ENCODE measurements at regions not wholly inside any gene's neighbourhood (a gene's known extent, or its start where the extent isn't known, plus 50 kb on each side); places are given as distances from the start of the nearest gene placed in this dataset.

DNA sequence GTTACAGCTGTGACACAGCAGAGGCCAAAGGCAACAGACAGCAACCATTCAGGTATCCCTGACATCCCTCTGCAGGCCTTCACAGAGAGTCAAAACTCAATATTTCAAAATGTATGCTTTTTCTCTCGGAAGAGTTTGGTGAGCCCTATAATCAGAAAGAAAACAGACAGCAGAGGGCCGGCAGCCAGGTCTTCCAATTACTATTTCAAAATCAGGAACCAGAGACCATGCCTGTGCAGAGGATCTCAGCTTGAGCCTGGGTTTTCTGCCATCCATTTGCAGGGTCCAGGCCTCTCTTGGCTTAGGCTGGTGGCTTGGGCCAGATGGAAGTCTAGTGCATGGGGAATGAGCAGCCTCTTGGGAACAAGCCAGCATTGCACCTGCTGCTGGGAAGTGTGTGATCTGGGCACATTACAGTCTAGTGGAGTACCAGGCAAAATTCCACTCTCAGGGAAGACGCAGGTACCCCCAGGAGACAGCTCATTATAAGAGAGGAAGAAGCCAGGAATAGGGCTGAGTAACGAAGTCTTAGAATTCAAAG lies 231.3 kb downstream of the ENC1 start:
- DNase-seq, result no peak
- Mint-ChIP-seq H3K27ac (no peak overlapping the region), H3K4me3 (no peak overlapping the region), H3K9me3 (no peaks in the 10 kb centered on the region), H3K36me3 (ENCODE audit: low read depth) (no peaks in the 10 kb centered on the region), H3K27me3 (peaks cover 16% of the 10 kb centered on the region), H3K4me1 (no peaks in the 10 kb centered on the region)
- TF ChIP-seq, protein P1, sequence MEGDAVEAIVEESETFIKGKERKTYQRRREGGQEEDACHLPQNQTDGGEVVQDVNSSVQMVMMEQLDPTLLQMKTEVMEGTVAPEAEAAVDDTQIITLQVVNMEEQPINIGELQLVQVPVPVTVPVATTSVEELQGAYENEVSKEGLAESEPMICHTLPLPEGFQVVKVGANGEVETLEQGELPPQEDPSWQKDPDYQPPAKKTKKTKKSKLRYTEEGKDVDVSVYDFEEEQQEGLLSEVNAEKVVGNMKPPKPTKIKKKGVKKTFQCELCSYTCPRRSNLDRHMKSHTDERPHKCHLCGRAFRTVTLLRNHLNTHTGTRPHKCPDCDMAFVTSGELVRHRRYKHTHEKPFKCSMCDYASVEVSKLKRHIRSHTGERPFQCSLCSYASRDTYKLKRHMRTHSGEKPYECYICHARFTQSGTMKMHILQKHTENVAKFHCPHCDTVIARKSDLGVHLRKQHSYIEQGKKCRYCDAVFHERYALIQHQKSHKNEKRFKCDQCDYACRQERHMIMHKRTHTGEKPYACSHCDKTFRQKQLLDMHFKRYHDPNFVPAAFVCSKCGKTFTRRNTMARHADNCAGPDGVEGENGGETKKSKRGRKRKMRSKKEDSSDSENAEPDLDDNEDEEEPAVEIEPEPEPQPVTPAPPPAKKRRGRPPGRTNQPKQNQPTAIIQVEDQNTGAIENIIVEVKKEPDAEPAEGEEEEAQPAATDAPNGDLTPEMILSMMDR (IDR thresholded peaks at IDR 0.05), result no peak
- ChIA-PET POLR2A (no interaction called here), CTCF (interaction anchor here (0.7 kb wide), 1 partner anchor 21 kb away, joined by 3 read pairs; no protein-coding TSS in a partner anchor)
- intact Hi-C loops (cut with micrococcal nuclease), result no loop called here
- ATAC-seq (ENCODE audit: low read depth), result no peak

DNA sequence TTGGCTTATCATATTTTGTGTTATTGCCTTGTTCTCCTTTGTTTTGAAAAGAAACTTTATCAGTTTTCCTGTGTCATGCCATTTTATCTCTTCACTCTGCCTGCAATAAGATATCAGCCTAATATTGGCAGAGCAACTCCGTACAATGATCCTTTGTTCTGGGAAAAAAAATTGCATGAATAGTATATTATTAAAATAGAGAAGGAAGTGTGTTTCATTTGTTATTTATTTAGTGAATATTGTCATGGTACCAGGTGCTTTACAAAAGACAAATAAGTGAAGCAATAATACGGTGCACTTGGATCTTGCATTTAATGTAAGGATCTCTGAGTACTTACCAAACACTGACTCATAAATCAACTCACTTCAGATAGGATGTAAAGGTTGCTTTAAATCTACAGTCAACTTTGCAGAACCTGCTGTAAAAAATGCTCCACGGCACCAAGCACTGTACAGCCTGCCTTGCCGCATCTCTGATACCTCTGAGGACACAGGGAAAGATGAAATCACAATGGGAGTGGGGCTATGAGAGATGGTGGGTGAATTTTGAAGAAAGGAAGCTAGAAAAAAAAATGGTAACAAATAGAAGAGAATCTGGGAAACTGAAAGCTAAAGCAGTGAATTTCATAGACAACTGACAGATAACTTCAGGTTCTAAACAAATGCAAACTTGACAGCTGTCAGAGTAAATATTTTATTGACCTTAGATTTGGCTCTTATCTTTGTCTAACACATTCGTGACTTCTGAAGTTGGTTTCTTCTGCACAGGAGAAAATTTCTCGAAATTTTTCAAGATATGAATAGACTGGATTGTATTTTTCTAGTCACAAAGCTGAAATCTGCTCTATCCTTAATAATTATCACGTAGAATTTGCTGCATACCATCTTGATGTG lies 232.1 kb downstream of the ENC1 start:
- Mint-ChIP-seq H3K27me3 (peaks cover 14% of the 10 kb centered on the region), H3K9me3 (no peaks in the 10 kb centered on the region), H3K36me3 (ENCODE audit: low read depth) (no peaks in the 10 kb centered on the region), H3K27ac (no peak overlapping the region), H3K4me3 (no peak overlapping the region), H3K4me1 (no peaks in the 10 kb centered on the region)
- DNase-seq (no peak), ATAC-seq (ENCODE audit: low read depth) (no peak)
- POLR2A ChIA-PET, result no interaction called here
- intact Hi-C loops (cut with micrococcal nuclease), result no loop called here
- CTCF ChIA-PET, result interaction anchor here (0.7 kb wide), 1 partner anchor 20 kb away, joined by 3 read pairs; no protein-coding TSS in a partner anchor
- TF ChIP-seq, protein P1 (IDR thresholded peaks at IDR 0.05), result no peak

DNA sequence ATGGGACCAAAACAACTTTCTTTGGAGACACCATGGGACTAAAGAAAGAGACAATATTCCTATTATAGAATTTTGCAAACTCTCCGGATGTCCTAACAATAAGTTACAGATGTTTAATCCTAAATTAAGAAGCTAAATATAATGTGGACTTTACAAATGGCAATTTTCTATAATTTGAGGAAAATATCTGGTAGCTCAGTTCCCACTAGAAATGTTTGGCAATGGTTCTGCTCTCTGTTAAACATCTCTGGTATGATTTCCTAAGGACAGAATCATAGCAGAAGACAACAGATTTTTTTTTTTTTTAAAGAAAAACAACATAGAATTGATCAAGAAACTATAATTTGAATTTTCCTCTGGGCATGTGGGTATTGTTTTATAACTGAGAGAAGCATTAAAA lies 232.8 kb downstream of the ENC1 start:
- H3K27me3 Mint-ChIP-seq, result peaks cover 13% of the 10 kb centered on the region
- POLR2A ChIA-PET, result no interaction called here
- no peak overlapping the region for H3K27ac Mint-ChIP-seq
- H3K9me3 Mint-ChIP-seq, result no peaks in the 10 kb centered on the region
- intact Hi-C loops (cut with micrococcal nuclease), result no loop called here
- CTCF ChIA-PET, result no interaction called here
- H3K4me1 Mint-ChIP-seq, result no peaks in the 10 kb centered on the region
- no peaks in the 10 kb centered on the region for H3K36me3 Mint-ChIP-seq (ENCODE audit: low read depth)
- H3K4me3 Mint-ChIP-seq, result no peak overlapping the region
- ATAC-seq (ENCODE audit: low read depth) (no peak), DNase-seq (no peak)
- TF ChIP-seq, protein P1 (IDR thresholded peaks at IDR 0.05), result no peak

DNA sequence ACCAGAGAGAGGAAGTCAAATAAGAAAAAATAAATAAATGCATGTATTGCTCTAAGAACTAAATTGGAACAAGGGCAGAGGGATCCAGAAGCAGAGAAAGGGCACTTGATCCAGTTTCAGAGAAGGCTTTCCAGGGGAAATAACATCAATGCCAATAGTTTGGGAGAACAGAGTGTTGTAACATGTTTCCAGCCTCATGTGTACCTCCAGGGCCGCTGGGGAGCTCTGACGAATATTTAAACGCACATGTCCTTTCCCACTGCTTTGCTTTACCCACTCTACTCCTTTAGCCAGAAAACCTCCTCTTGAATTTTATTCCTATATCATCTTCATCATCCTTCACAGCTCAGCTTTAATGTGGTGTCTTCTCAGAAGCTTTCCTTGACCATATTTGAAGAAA lies 233.7 kb downstream of the ENC1 start:
- no peak for DNase-seq
- no peak overlapping the region for H3K4me3 Mint-ChIP-seq
- H3K9me3 Mint-ChIP-seq, result no peaks in the 10 kb centered on the region
- H3K36me3 Mint-ChIP-seq (ENCODE audit: low read depth), result no peaks in the 10 kb centered on the region
- TF ChIP-seq, protein P1 (IDR thresholded peaks at IDR 0.05), result no peak
- POLR2A ChIA-PET, result no interaction called here
- CTCF ChIA-PET, result no interaction called here
- H3K4me1 Mint-ChIP-seq, result no peaks in the 10 kb centered on the region
- ATAC-seq (ENCODE audit: low read depth), result no peak
- intact Hi-C loops (cut with micrococcal nuclease), result no loop called here
- H3K27me3 Mint-ChIP-seq, result peaks cover 13% of the 10 kb centered on the region
- H3K27ac Mint-ChIP-seq, result no peak overlapping the region

DNA sequence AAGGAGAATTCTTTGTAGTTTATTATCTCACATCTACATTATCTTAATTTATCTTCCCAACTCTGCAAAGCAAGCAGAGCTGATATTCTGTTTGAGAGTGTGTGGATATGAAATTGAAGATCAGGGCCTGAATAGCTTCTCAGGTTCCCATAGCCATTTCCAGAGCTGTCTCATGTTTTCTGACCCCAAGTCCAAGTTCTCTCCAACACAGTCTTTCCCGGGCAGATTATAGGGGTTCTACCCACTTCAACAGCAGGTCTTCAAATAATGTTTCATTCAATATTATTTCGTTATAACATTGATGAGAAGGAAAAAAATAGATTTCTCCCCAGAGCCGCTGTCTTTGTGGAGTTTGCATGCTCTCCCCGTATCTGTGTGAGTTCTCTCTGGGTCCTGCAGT lies 234.9 kb downstream of the ENC1 start:
- Mint-ChIP-seq H3K9me3 (no peaks in the 10 kb centered on the region), H3K27ac (no peak overlapping the region), H3K4me1 (no peaks in the 10 kb centered on the region), H3K27me3 (peaks cover 10% of the 10 kb centered on the region), H3K4me3 (no peak overlapping the region), H3K36me3 (ENCODE audit: low read depth) (no peaks in the 10 kb centered on the region)
- ChIA-PET CTCF (no interaction called here), POLR2A (no interaction called here)
- ATAC-seq (ENCODE audit: low read depth) (no peak), DNase-seq (no peak)
- intact Hi-C loops (cut with micrococcal nuclease), result no loop called here
- TF ChIP-seq, protein P1 (IDR thresholded peaks at IDR 0.05), result no peak

Measured in activated B cell treated with CpG ODN at 0.5 μM for 24 hours (primary cell).